Osteoblast (primary cell): ENCODE measurements at regions not wholly inside any gene's neighbourhood (a gene's known extent, or its start where the extent isn't known, plus 50 kb on each side); places are given as distances from the start of the nearest gene placed in this dataset.

Source experiments
- DNase-seq: peaks from one replicate; pipeline ENCODE4 v3.0.0; 2011; ENCODE audit warnings: low spot score, mixed read lengths; ENCODE audit not compliant: insufficient read length; ENCODE audit errors: missing footprints
- H2AFZ ChIP-seq: 2 replicates; pipeline ENCODE4 v1.6.0; 2011; ENCODE audit warnings: mild to moderate bottlenecking, low read length
- H3K27ac ChIP-seq: 2 replicates; pipeline ENCODE4 v1.5.1; 2011; ENCODE audit warnings: mild to moderate bottlenecking, low read depth, low read length, moderate library complexity
- H3K27me3 ChIP-seq: 2 replicates; pipeline ENCODE4 v1.6.0; 2012; ENCODE audit warnings: mild to moderate bottlenecking, control low read depth, inconsistent platforms, low read length, moderate library complexity; ENCODE audit not compliant: insufficient read depth
- H3K36me3 ChIP-seq: 2 replicates; pipeline ENCODE4 v1.5.1; 2011; ENCODE audit warnings: mild to moderate bottlenecking, low read length, control low read depth, moderate library complexity; ENCODE audit not compliant: insufficient read depth
- H3K4me1 ChIP-seq: 2 replicates; pipeline ENCODE4 v1.5.1; 2011; ENCODE audit warnings: mild to moderate bottlenecking, low read length, control low read depth, moderate library complexity; ENCODE audit not compliant: insufficient read depth
- H3K4me2 ChIP-seq: 2 replicates; pipeline ENCODE4 v1.6.0; 2011; ENCODE audit warnings: mild to moderate bottlenecking, low read length; ENCODE audit not compliant: insufficient read depth
- H3K4me3 ChIP-seq: fragments of 200-600 bp; sonication (generic); 3 replicates; pipeline ENCODE4 v1.5.1; 2012; ENCODE audit warnings: mild to moderate bottlenecking, low read length, inconsistent platforms; ENCODE audit not compliant: insufficient read depth
- H3K79me2 ChIP-seq: 2 replicates; pipeline ENCODE4 v1.6.0; 2012; ENCODE audit warnings: mild to moderate bottlenecking, low read length, control low read depth, inconsistent platforms; ENCODE audit not compliant: insufficient read depth
- H3K9me3 ChIP-seq: 2 replicates; pipeline ENCODE4 v1.5.1; 2011; ENCODE audit warnings: low read depth, low read length, control low read depth
- H4K20me1 ChIP-seq: 2 replicates; pipeline ENCODE4 v1.6.0; 2012; ENCODE audit warnings: mild to moderate bottlenecking, low read length, control low read depth; ENCODE audit not compliant: insufficient read depth
- CTCF ChIP-seq: IDR thresholded peaks from 2 replicates; pipeline ENCODE4 v1.5.1; 2011; ENCODE audit warnings: mild to moderate bottlenecking, low read depth, low read length, moderate library complexity; ENCODE audit errors: extremely low read depth

DNA sequence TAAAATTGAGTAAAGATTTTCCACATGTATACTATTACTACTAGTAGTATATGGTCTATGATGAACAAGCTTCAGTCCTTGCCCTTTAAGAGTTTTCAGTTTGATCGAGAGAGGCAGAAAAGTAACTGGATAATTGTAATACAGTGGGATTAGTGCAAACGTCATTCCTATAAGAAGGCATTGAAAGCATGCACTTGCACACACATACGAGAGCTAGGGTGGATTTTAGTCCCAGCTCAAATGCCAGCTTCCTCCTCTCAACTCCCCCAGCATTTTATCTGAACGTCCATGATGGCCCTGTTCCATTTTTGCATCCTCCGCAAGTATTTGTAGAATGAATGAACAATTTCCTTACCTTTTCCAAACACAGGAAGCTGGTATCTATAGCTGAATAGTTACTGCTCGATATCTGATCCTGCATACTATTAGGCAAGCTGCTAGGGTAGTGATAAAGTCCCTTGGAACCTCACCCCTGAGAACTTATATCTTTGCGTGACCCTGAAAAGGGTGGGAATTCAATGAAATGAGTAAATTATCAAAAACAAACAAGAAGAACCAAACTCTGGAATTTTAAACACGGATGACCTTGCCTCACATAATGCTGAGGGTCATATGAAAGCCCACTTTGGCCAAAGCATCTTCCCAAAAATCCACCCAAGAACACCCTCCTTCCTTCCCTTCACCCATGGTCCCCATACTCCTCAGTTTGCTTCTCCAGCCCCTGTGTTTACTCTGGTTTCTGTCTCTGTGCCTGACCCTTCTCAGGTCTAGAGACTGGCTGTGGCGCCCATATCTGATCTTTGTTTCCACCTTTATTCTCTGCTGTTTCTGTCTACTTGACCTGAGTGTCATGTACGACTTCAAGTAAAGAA is 60.5 kb downstream of the TMEM100 start:
- no peak overlapping the region for H3K4me3 ChIP-seq
- no peak for TF ChIP-seq CTCF
- H3K4me2 ChIP-seq = no peak overlapping the region
- H3K79me2 ChIP-seq = no peaks in the 10 kb centered on the region
- no peaks in the 10 kb centered on the region for H4K20me1 ChIP-seq
- H3K27ac ChIP-seq = no peak overlapping the region
- DNase-seq = no peak
- no peak overlapping the region for H2AFZ ChIP-seq
- no peaks in the 10 kb centered on the region for H3K9me3 ChIP-seq
- H3K36me3 ChIP-seq = no peaks in the 10 kb centered on the region
- H3K4me1 ChIP-seq = no peaks in the 10 kb centered on the region
- H3K27me3 ChIP-seq = no peaks in the 10 kb centered on the region

DNA sequence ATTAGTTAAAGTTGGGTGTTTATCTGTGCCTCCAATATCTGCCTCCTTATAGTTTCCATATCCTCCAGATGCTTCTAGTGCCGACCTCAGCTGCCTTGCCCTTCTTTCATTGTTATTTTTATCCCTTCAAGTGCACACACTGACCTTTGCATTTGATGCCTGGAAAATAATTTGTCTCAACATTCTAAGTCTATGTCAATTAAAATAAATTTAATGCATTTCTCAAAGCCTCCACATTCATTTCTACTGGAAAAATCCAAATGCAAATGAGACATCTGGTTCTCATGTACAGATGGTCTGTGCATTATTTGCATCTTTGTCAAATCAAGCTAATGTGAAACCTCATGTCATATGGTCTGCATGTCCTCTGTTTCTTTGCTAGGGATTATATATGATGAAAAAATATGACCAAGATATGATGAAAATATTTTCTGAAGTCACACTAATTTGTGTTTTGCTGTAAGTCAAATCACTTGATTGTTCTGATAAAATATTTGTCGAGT is 61.4 kb downstream of the TMEM100 start:
- Histone ChIP-seq H3K79me2 (no peaks in the 10 kb centered on the region), H3K4me1 (no peaks in the 10 kb centered on the region), H3K27ac (no peak overlapping the region), H4K20me1 (no peaks in the 10 kb centered on the region), H3K4me2 (no peak overlapping the region), H3K4me3 (no peak overlapping the region), H3K9me3 (no peaks in the 10 kb centered on the region), H2AFZ (no peak overlapping the region), H3K36me3 (no peaks in the 10 kb centered on the region), H3K27me3 (no peaks in the 10 kb centered on the region)
- no peak for DNase-seq
- no peak for TF ChIP-seq CTCF

DNA sequence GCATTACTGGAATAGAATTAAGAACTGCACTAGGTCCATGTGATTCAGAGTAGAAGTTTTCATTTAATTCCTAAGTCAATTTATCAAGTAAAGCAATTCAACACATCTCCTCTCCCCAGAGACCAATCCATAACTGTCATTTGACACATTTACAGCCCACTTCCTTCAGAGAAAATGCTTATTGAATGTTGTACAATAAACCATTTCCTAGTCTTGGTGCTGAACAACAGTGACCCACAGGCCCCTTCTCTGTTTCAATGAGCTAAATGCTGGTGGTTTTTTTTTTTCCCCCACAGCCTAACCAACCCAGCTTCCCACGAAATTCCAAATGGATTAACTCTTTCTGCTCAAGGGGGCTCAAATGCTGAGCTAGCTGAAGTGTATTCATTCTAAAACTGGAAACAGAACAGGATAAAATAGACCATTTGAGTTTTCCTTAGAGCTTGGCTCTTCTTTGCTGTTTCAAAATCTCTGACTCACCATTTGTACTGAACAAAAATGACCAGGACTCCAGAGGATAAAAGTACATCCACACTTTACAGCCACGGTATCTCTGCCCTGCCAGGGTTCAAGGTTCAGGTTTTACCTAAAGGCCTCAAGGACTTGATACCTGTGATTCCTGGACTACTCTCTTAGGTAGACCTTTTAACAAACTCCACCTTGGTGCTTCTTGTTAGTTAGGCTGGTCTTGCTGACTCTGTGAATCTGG is 62.3 kb downstream of the TMEM100 start:
- Histone ChIP-seq H3K4me3 (no peak overlapping the region), H3K4me1 (no peaks in the 10 kb centered on the region), H3K36me3 (no peaks in the 10 kb centered on the region), H2AFZ (no peak overlapping the region), H3K27me3 (no peaks in the 10 kb centered on the region), H3K9me3 (no peaks in the 10 kb centered on the region), H3K27ac (no peak overlapping the region), H3K79me2 (no peaks in the 10 kb centered on the region), H4K20me1 (no peaks in the 10 kb centered on the region), H3K4me2 (no peak overlapping the region)
- no peak for TF ChIP-seq CTCF
- no peak for DNase-seq

- DNase-seq = no peak
- Histone ChIP-seq H3K36me3 (no peaks in the 10 kb centered on the region), H3K79me2 (no peaks in the 10 kb centered on the region), H4K20me1 (no peaks in the 10 kb centered on the region), H3K27me3 (no peaks in the 10 kb centered on the region), H3K27ac (no peak overlapping the region), H2AFZ (no peak overlapping the region), H3K4me3 (no peak overlapping the region), H3K4me2 (no peak overlapping the region), H3K4me1 (no peaks in the 10 kb centered on the region), H3K9me3 (no peaks in the 10 kb centered on the region)
- TF ChIP-seq CTCF = no peak
Observed at GRCh38 chr17:55659661-55660060, 63.0 kb downstream of the TMEM100 start.
